ENCODE measurements at regions not wholly inside any gene's neighbourhood (a gene's known extent, or its start where the extent isn't known, plus 50 kb on each side); places are given as distances from the start of the nearest gene placed in this dataset.

DNA sequence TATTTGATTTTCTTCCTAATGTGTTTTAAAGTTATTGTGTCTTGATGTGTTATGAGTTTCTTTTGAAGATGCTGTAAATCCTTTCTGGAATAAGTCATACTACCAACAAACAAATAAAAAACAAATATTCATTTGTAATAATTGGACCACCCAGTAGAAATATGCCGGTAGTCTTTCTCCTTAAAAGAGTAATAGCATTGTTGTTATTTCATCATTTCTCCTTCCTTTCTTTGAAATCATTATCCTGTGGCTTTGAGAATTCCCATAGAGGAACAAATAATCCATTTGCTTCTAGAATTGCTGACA, 169.4 kb downstream of the NNT start:
- TF ChIP-seq EZH2 (IDR thresholded peaks at IDR 0.05; ENCODE audit: insufficient read depth, poor library complexity, severe bottlenecking) (no peak), EZH2phosphoT487 (IDR thresholded peaks at IDR 0.05; ENCODE audit: insufficient read depth, low read depth) (no peak)
